GM23338 (cell line): ENCODE measurements at regions not wholly inside any gene's neighbourhood (a gene's known extent, or its start where the extent isn't known, plus 50 kb on each side); places are given as distances from the start of the nearest gene placed in this dataset.

Experiments
- TF ChIP-seq, protein P1 (sequence below): IDR thresholded peaks from one replicate; pipeline ENCODE4 v1.6.1; 2018; ENCODE audit warnings: antibody characterized with exemption; ENCODE audit not compliant: unreplicated experiment
- TF ChIP-seq, protein P2 (sequence below), 2 experiments: fragments of 200-600 bp in 1 of 2; sonication (generic) in 1 of 2; conservative IDR thresholded peaks; 2 replicates each; pipeline versions ENCODE4 v1.5.1 to v1.6.1; 2016 to 2017; ENCODE audit warnings: antibody characterized with exemption in 2 of 2, low read depth in 2 of 2, mild to moderate bottlenecking in 2 of 2, moderate library complexity in 1 of 2

DNA sequence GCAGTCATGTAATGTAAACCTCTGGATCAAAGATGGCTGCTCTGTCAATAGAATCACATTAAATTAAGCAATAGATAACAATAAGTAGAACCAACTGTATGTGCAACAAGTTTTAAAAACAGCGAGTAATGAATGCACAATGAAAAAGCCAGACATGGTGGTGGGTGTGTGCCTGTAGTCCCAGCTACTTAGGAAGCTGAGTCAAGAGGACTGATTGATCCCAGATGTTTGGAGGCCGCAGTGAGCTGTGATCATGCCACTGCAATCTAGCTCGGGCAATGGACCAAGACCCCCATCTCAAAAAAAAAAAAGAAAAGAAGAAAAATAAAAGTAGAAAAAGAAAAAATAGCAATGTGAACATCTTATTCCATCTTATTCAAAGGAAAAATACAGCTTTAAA, 558.7 kb upstream of the MMS22L start:
- TF ChIP-seq, protein P1, sequence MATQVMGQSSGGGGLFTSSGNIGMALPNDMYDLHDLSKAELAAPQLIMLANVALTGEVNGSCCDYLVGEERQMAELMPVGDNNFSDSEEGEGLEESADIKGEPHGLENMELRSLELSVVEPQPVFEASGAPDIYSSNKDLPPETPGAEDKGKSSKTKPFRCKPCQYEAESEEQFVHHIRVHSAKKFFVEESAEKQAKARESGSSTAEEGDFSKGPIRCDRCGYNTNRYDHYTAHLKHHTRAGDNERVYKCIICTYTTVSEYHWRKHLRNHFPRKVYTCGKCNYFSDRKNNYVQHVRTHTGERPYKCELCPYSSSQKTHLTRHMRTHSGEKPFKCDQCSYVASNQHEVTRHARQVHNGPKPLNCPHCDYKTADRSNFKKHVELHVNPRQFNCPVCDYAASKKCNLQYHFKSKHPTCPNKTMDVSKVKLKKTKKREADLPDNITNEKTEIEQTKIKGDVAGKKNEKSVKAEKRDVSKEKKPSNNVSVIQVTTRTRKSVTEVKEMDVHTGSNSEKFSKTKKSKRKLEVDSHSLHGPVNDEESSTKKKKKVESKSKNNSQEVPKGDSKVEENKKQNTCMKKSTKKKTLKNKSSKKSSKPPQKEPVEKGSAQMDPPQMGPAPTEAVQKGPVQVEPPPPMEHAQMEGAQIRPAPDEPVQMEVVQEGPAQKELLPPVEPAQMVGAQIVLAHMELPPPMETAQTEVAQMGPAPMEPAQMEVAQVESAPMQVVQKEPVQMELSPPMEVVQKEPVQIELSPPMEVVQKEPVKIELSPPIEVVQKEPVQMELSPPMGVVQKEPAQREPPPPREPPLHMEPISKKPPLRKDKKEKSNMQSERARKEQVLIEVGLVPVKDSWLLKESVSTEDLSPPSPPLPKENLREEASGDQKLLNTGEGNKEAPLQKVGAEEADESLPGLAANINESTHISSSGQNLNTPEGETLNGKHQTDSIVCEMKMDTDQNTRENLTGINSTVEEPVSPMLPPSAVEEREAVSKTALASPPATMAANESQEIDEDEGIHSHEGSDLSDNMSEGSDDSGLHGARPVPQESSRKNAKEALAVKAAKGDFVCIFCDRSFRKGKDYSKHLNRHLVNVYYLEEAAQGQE: no peak
- TF ChIP-seq, protein P2, sequence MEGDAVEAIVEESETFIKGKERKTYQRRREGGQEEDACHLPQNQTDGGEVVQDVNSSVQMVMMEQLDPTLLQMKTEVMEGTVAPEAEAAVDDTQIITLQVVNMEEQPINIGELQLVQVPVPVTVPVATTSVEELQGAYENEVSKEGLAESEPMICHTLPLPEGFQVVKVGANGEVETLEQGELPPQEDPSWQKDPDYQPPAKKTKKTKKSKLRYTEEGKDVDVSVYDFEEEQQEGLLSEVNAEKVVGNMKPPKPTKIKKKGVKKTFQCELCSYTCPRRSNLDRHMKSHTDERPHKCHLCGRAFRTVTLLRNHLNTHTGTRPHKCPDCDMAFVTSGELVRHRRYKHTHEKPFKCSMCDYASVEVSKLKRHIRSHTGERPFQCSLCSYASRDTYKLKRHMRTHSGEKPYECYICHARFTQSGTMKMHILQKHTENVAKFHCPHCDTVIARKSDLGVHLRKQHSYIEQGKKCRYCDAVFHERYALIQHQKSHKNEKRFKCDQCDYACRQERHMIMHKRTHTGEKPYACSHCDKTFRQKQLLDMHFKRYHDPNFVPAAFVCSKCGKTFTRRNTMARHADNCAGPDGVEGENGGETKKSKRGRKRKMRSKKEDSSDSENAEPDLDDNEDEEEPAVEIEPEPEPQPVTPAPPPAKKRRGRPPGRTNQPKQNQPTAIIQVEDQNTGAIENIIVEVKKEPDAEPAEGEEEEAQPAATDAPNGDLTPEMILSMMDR (conservative IDR thresholded peaks at IDR 0.05; ENCODE audit: low read depth in 2 of 2): no peak
